SK-MEL-5 (cell line): ENCODE measurements at regions not wholly inside any gene's neighbourhood (a gene's known extent, or its start where the extent isn't known, plus 50 kb on each side); places are given as distances from the start of the nearest gene placed in this dataset.

ENCODE experiments used
- DNase-seq: peaks from one replicate; pipeline ENCODE4 v3.0.0-alpha.2; 2016; ENCODE audit warnings: low read depth, low spot score
- in situ Hi-C: cut with HindIII; loops from 2 replicates; pipeline ENCODE4 v1.10.0; 2016; ENCODE audit warnings: low sequenced_read_pairs, high pct_unique_total_duplicates, low pct_unique_long_range_greater_than_20kb

DNA sequence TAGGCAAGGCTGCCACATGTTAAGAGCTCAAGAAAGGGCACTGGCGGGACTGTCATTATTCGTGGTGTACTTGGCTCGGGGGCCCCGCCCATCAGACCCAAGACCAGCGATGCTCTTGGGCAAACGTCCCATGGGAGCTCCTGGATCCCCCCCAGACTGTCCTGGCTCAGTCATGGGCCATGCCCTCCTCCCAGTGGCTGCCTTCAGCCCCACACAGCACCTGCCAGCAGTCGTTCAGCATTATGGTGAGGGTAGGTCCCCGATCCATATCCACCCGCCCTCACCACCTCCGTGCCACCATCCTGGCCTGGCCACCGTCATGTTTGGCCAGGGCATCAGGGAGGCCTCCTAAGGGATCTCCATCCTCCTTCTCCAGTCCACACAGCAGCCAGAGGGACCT is 51.4 kb upstream of the IQSEC1 start:
- in situ Hi-C loops = no loop called here
- no peak for DNase-seq

DNA sequence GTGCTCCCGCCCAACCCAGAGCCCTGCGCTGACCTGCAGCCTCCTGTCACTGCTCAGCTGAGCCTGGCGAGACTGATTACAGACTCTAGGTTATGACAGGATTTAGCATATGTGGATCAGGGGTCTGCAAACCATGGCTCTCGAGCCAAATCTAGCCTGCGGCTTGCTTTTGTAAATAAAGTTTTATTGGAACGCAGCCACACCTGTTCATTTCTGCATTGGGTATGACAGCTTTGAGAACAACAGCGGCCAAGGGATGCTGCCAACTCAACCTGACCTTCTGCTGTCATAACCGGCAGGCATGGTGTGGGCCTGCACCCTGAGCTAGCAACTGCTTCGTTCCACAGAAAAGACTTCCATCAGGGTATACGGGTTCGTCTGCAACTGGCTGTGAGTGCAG is 50.5 kb upstream of the IQSEC1 start:
- DNase-seq = no peak
- in situ Hi-C loops = no loop called here

DNA sequence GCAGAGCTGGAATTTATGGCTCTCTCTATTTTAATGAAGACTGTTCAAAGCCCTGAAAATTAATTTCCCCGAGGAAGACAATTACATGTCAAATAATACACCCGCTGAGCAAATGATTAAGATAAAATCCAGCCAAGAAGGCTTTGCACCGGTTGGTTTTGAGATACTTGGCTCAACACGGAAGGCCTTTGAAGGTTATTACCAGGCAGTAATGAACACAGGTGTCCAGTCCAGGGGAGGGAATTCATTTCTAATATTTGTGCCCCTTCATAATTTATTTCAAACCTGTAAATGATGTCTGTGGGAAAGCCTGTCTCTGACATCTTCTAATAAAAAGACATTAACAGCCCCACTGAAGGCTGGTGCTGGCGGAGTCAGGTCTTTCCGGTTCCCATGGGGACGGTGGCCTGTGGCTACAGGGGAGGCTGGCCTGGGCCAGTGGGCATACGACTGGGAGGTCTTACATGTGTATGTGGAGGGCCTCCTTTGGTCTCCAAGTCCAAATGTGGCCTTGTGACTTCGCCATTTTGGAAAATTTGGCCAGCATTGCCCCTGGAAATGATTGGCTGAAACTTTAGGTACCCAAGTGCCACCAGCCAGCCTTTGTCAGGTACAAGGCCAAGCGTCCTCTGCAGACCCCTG is 49.9 kb upstream of the IQSEC1 start:
- in situ Hi-C loops = no loop called here
- no peak for DNase-seq
